HEK293 (cell line): ENCODE measurements at regions not wholly inside any gene's neighbourhood (a gene's known extent, or its start where the extent isn't known, plus 50 kb on each side); places are given as distances from the start of the nearest gene placed in this dataset.

ENCODE experiments used
- CTCF ChIA-PET: fragments of 350-600 bp; formaldehyde crosslinking; extraction: SDS; loops from one replicate; lab custom pipeline; 2021; ENCODE audit warnings: antibody characterized with exemption; lab: Yijun Ruan, JAX
- POLR2A ChIA-PET: fragments of 300-600 bp; formaldehyde crosslinking; extraction: SDS; loops from one replicate; lab custom pipeline; 2020; ENCODE audit warnings: antibody characterized with exemption, inconsistent platforms; lab: Yijun Ruan, JAX
- H3K27ac ChIP-seq: fragments of 200-500 bp; sonication (Bioruptor generic); 2 replicates; pipeline ENCODE4 v1.5.1; 2014; ENCODE audit warnings: low read depth, low read length, control low read depth, inconsistent platforms; ENCODE audit errors: extremely low read depth
- H3K36me3 ChIP-seq, 2 experiments: fragments of 200-500 bp in 1 of 2; sonication (Bioruptor generic) in 1 of 2; 1 replicate in 1 of 2; 2 replicates in 1 of 2; pipeline ENCODE4 v1.5.1; 2014 to 2017; ENCODE audit warnings: inconsistent platforms in 2 of 2, low read length in 2 of 2; ENCODE audit not compliant: control insufficient read depth in 2 of 2, insufficient read depth in 1 of 2
- H3K4me1 ChIP-seq: fragments of 200-500 bp; sonication (Bioruptor generic); 2 replicates; pipeline ENCODE4 v1.5.1; 2014; ENCODE audit warnings: mild to moderate bottlenecking, low read length, inconsistent platforms; ENCODE audit not compliant: control insufficient read depth, insufficient read depth
- H3K4me3 ChIP-seq: 2 replicates; pipeline ENCODE4 v1.5.1; 2011; ENCODE audit warnings: low read depth, mild to moderate bottlenecking, control low read depth, low read length, moderate library complexity
- H3K9me3 ChIP-seq: fragments of 200-500 bp; sonication (Bioruptor generic); 2 replicates; pipeline ENCODE4 v1.5.1; 2014; ENCODE audit warnings: low read depth, low read length, inconsistent platforms; ENCODE audit not compliant: control insufficient read depth, insufficient read depth
- GLI4 ChIP-seq: fragments of 450-650 bp; formaldehyde crosslinking; IDR thresholded peaks from 2 replicates; pipeline ENCODE4 v1.5.1; 2016; ENCODE audit warnings: missing biosample characterization, missing genetic modification characterization
- KLF16 ChIP-seq: fragments of 450-650 bp; formaldehyde crosslinking; IDR thresholded peaks from 2 replicates; pipeline ENCODE4 v1.5.1; 2017; ENCODE audit warnings: missing biosample characterization, missing genetic modification characterization
- PRDM1 ChIP-seq: fragments of 450-650 bp; formaldehyde crosslinking; IDR thresholded peaks from 2 replicates; pipeline ENCODE4; 2016; ENCODE audit warnings: missing biosample characterization, missing genetic modification characterization
- WT1 ChIP-seq: fragments of 450-650 bp; formaldehyde crosslinking; IDR thresholded peaks from 2 replicates; pipeline ENCODE4 v1.5.1; 2016; ENCODE audit warnings: missing biosample characterization, missing genetic modification characterization
- ZNF114 ChIP-seq: fragments of 450-650 bp; formaldehyde crosslinking; IDR thresholded peaks from 2 replicates; pipeline ENCODE4 v1.5.0; 2017; ENCODE audit warnings: missing biosample characterization, missing genetic modification characterization
- ZNF155 ChIP-seq: fragments of 450-650 bp; formaldehyde crosslinking; IDR thresholded peaks from 2 replicates; pipeline ENCODE4 v1.5.1; 2016; ENCODE audit warnings: missing biosample characterization, missing genetic modification characterization
- ZNF2 ChIP-seq: fragments of 450-650 bp; formaldehyde crosslinking; IDR thresholded peaks from 2 replicates; pipeline ENCODE4 v1.5.1; 2016; ENCODE audit warnings: missing biosample characterization, missing genetic modification characterization
- ZNF24 ChIP-seq: fragments of 450-650 bp; formaldehyde crosslinking; IDR thresholded peaks from 2 replicates; pipeline ENCODE4 v1.5.1; 2016; ENCODE audit warnings: missing biosample characterization, missing genetic modification characterization
- ZNF292 ChIP-seq: fragments of 450-650 bp; formaldehyde crosslinking; IDR thresholded peaks from 2 replicates; pipeline ENCODE4 v1.5.1; 2016; ENCODE audit warnings: low read depth, missing biosample characterization, missing genetic modification characterization, borderline replicate concordance
- ZNF302 ChIP-seq: fragments of 450-650 bp; formaldehyde crosslinking; IDR thresholded peaks from 2 replicates; pipeline ENCODE4 v1.5.1; 2016; ENCODE audit warnings: missing biosample characterization, missing genetic modification characterization, low read depth
- ZNF324 ChIP-seq: fragments of 450-650 bp; formaldehyde crosslinking; IDR thresholded peaks from 2 replicates; pipeline ENCODE4 v1.5.1; 2016; ENCODE audit warnings: missing biosample characterization, missing genetic modification characterization
- ZNF404 ChIP-seq: fragments of 450-650 bp; formaldehyde crosslinking; IDR thresholded peaks from 2 replicates; pipeline ENCODE4 v1.5.1; 2017; ENCODE audit warnings: missing biosample characterization, missing genetic modification characterization
- ZNF423 ChIP-seq: fragments of 450-650 bp; formaldehyde crosslinking; IDR thresholded peaks from 2 replicates; pipeline ENCODE4 v1.5.1; 2016; ENCODE audit warnings: missing biosample characterization, missing genetic modification characterization
- ZNF501 ChIP-seq: fragments of 450-650 bp; formaldehyde crosslinking; IDR thresholded peaks from 2 replicates; pipeline ENCODE4 v1.5.1; 2016; ENCODE audit warnings: missing biosample characterization, missing genetic modification characterization
- ZNF510 ChIP-seq: fragments of 450-650 bp; formaldehyde crosslinking; IDR thresholded peaks from 2 replicates; pipeline ENCODE4 v1.5.1; 2018; ENCODE audit warnings: mild to moderate bottlenecking, missing genetic modification characterization, missing biosample characterization; ENCODE audit not compliant: insufficient replicate concordance
- ZNF548 ChIP-seq: fragments of 450-650 bp; formaldehyde crosslinking; IDR thresholded peaks from 2 replicates; pipeline ENCODE4 v1.5.1; 2016; ENCODE audit warnings: missing biosample characterization, missing genetic modification characterization
- ZNF555 ChIP-seq: fragments of 450-650 bp; formaldehyde crosslinking; conservative IDR thresholded peaks from 2 replicates; pipeline ENCODE4 v1.5.1; 2017; ENCODE audit warnings: missing biosample characterization, mild to moderate bottlenecking, missing genetic modification characterization, inconsistent platforms
- ZNF600 ChIP-seq: fragments of 450-650 bp; formaldehyde crosslinking; IDR thresholded peaks from 2 replicates; pipeline ENCODE4 v1.5.1; 2016; ENCODE audit warnings: missing biosample characterization, missing genetic modification characterization
- ZNF660 ChIP-seq: fragments of 450-650 bp; IDR thresholded peaks from 2 replicates; pipeline ENCODE4 v1.5.1; 2018; ENCODE audit warnings: missing biosample characterization, mild to moderate bottlenecking, missing genetic modification characterization
- ZNF677 ChIP-seq: fragments of 450-650 bp; IDR thresholded peaks from 2 replicates; pipeline ENCODE4 v1.5.0; 2018; ENCODE audit warnings: missing biosample characterization, mild to moderate bottlenecking, missing genetic modification characterization, moderate library complexity
- ZNF777 ChIP-seq: fragments of 450-650 bp; formaldehyde crosslinking; IDR thresholded peaks from 2 replicates; pipeline ENCODE4 v1.5.1; 2017; ENCODE audit warnings: missing biosample characterization, missing genetic modification characterization, borderline replicate concordance
- ZNF792 ChIP-seq: fragments of 450-650 bp; formaldehyde crosslinking; IDR thresholded peaks from 2 replicates; pipeline ENCODE4 v1.5.1; 2016; ENCODE audit warnings: missing biosample characterization, missing genetic modification characterization
- TF ChIP-seq, protein P1 (sequence below): fragments of 450-650 bp; formaldehyde crosslinking; IDR thresholded peaks from 2 replicates; pipeline ENCODE4 v1.5.1; 2016; ENCODE audit warnings: missing biosample characterization, missing genetic modification characterization, low read depth
- TF ChIP-seq, protein P2 (sequence below): fragments of 450-650 bp; IDR thresholded peaks from 2 replicates; pipeline ENCODE4 v1.5.1; 2018; ENCODE audit warnings: missing biosample characterization, missing genetic modification characterization
- TF ChIP-seq, protein P3 (sequence below): fragments of 450-650 bp; formaldehyde crosslinking; IDR thresholded peaks from 2 replicates; pipeline ENCODE4 v1.5.1; 2016; ENCODE audit warnings: missing biosample characterization, missing genetic modification characterization
- TF ChIP-seq, protein P4 (sequence below): fragments of 450-650 bp; formaldehyde crosslinking; IDR thresholded peaks from 2 replicates; pipeline ENCODE4 v1.5.1; 2016; ENCODE audit warnings: missing biosample characterization, missing genetic modification characterization

DNA sequence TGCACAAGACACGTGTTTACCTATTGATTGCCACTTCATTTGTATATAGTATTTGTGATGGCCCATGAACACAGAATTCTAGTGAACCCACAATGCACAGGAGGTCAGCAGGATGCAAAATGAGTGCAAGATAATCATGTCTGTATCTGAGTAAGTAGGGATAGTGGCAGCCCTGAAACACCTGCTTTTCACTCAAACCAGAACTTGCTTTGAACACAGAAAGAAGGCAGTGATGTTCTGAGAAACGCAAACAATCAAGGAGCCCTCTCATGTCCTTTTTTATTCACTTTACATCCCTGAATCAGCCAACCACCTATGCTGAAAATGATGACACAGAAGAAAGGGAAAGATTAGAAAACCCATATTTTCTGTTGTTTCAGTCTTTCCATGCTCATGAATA is 170.4 kb upstream of the AVPR1A start:
- TF ChIP-seq ZNF777 (tag by site-specific recombination), result no peak
- no peak for TF ChIP-seq KLF16
- TF ChIP-seq ZNF404, result no peak
- TF ChIP-seq ZNF677 (tag by site-specific recombination), result no peak
- TF ChIP-seq ZNF792 (tag by site-specific recombination), result no peak
- no peak for TF ChIP-seq ZNF510 (tag by site-specific recombination)
- no peak for TF ChIP-seq GLI4 (tag by site-specific recombination)
- TF ChIP-seq ZNF2 (tag by site-specific recombination), result no peak
- TF ChIP-seq ZNF155 (tag by site-specific recombination), result no peak
- no peak for TF ChIP-seq ZNF324 (tag by site-specific recombination)
- no peaks in the 10 kb centered on the region for H3K36me3 ChIP-seq
- H3K27ac ChIP-seq, result no peak overlapping the region
- ChIA-PET POLR2A (no interaction called here), CTCF (no interaction called here)
- no peak overlapping the region for H3K4me3 ChIP-seq
- no peaks in the 10 kb centered on the region; the same call in 1 of the 2 replicates for H3K4me1 ChIP-seq
- no peaks in the 10 kb centered on the region for H3K9me3 ChIP-seq

DNA sequence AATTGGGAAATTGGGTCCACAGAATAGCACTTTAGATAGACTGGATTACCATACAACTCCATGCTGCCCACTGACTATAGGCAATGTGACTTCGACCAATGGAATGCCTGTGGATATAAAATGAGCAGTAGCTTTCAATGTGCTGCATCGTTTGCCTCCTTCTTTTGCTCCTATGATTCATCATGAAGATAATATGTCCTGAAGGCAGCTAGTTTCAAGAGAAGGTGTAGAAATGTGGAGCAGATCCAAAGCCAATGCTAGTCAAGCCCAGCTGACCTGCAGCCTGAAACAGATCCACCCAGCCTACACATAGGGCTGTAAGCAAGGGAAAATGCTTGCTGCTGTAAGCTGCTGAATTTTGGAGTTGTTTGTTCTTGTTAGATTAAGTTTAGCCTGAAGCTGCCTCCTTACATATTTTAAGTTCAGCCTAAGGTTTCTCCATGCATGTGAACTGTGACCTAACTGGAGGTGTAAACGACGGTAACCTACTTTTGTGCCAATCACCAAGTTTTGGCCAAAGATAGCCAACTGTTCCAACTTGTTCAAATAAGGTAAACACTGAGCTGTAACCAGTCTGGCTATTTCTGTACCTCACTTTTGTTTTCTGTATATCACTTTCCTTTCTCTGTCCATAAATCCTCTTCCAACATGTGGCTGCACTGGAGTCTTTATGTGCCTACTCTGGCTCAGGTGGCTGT is 169.1 kb upstream of the AVPR1A start:
- POLR2A ChIA-PET, result no interaction called here
- no peak for TF ChIP-seq ZNF555 (tag by site-specific recombination)
- TF ChIP-seq, all 188 proteins: peak for 0
- H3K9me3 ChIP-seq, result no peaks in the 10 kb centered on the region
- CTCF ChIA-PET, result interaction anchor here (0.6 kb wide), 2 partner anchors 98 to 483 kb away, joined by 3 to 4 read pairs; no protein-coding TSS in a partner anchor
- H3K36me3 ChIP-seq, result no peaks in the 10 kb centered on the region
- H3K27ac ChIP-seq, result no peak overlapping the region
- H3K4me1 ChIP-seq, result no peaks in the 10 kb centered on the region; the same call in 1 of the 2 replicates
- H3K4me3 ChIP-seq, result no peak overlapping the region

DNA sequence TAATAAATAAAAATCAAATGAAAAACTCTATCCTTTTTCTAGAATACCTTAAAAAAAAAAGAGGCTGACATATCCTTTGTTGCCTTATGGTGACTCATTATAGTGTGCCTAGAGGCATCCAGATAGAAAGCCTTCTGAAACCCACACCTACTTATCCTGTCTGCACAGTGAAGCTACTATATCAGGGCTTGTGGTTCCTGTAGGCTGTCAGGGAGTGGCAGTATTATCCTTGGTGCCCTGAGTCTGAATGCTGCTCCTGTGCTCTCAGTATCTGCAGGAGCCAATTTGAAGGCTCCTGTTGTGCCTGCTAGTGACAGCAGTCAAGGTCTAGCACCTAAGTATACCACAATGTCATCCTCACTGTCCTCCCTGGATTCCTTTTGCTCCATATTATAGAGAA is 168.4 kb upstream of the AVPR1A start:
- Histone ChIP-seq H3K27ac (no peak overlapping the region), H3K9me3 (no peaks in the 10 kb centered on the region), H3K4me3 (no peak overlapping the region), H3K36me3 (no peaks in the 10 kb centered on the region), H3K4me1 (no peaks in the 10 kb centered on the region; the same call in 1 of the 2 replicates)
- CTCF ChIA-PET, result interaction anchor here (0.6 to 1.2 kb wide), 3 partner anchors 39 to 484 kb away, joined by 3 to 4 read pairs (median 4); no protein-coding TSS in a partner anchor
- POLR2A ChIA-PET, result no interaction called here
- no peak for TF ChIP-seq ZNF548
- TF ChIP-seq WT1 (tag by site-specific recombination), result no peak
- TF ChIP-seq ZNF292 (tag by site-specific recombination), result no peak
- TF ChIP-seq ZNF114 (tag by site-specific recombination), result no peak
- 0 out of 2 replicates have a peak, but pooled peaks have one; percentile 15 for TF ChIP-seq ZNF660 (tag by site-specific recombination)
- TF ChIP-seq, protein P1, sequence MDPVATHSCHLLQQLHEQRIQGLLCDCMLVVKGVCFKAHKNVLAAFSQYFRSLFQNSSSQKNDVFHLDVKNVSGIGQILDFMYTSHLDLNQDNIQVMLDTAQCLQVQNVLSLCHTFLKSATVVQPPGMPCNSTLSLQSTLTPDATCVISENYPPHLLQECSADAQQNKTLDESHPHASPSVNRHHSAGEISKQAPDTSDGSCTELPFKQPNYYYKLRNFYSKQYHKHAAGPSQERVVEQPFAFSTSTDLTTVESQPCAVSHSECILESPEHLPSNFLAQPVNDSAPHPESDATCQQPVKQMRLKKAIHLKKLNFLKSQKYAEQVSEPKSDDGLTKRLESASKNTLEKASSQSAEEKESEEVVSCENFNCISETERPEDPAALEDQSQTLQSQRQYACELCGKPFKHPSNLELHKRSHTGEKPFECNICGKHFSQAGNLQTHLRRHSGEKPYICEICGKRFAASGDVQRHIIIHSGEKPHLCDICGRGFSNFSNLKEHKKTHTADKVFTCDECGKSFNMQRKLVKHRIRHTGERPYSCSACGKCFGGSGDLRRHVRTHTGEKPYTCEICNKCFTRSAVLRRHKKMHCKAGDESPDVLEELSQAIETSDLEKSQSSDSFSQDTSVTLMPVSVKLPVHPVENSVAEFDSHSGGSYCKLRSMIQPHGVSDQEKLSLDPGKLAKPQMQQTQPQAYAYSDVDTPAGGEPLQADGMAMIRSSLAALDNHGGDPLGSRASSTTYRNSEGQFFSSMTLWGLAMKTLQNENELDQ, result no peak
- TF ChIP-seq, protein P2, sequence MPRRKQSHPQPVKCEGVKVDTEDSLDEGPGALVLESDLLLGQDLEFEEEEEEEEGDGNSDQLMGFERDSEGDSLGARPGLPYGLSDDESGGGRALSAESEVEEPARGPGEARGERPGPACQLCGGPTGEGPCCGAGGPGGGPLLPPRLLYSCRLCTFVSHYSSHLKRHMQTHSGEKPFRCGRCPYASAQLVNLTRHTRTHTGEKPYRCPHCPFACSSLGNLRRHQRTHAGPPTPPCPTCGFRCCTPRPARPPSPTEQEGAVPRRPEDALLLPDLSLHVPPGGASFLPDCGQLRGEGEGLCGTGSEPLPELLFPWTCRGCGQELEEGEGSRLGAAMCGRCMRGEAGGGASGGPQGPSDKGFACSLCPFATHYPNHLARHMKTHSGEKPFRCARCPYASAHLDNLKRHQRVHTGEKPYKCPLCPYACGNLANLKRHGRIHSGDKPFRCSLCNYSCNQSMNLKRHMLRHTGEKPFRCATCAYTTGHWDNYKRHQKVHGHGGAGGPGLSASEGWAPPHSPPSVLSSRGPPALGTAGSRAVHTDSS, result no peak
- TF ChIP-seq, protein P3, sequence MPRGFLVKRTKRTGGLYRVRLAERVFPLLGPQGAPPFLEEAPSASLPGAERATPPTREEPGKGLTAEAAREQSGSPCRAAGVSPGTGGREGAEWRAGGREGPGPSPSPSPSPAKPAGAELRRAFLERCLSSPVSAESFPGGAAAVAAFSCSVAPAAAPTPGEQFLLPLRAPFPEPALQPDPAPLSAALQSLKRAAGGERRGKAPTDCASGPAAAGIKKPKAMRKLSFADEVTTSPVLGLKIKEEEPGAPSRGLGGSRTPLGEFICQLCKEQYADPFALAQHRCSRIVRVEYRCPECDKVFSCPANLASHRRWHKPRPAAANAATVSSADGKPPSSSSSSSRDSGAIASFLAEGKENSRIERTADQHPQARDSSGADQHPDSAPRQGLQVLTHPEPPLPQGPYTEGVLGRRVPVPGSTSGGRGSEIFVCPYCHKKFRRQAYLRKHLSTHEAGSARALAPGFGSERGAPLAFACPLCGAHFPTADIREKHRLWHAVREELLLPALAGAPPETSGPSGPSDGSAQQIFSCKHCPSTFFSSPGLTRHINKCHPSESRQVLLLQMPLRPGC (tag by site-specific recombination), result no peak
- TF ChIP-seq, protein P4, sequence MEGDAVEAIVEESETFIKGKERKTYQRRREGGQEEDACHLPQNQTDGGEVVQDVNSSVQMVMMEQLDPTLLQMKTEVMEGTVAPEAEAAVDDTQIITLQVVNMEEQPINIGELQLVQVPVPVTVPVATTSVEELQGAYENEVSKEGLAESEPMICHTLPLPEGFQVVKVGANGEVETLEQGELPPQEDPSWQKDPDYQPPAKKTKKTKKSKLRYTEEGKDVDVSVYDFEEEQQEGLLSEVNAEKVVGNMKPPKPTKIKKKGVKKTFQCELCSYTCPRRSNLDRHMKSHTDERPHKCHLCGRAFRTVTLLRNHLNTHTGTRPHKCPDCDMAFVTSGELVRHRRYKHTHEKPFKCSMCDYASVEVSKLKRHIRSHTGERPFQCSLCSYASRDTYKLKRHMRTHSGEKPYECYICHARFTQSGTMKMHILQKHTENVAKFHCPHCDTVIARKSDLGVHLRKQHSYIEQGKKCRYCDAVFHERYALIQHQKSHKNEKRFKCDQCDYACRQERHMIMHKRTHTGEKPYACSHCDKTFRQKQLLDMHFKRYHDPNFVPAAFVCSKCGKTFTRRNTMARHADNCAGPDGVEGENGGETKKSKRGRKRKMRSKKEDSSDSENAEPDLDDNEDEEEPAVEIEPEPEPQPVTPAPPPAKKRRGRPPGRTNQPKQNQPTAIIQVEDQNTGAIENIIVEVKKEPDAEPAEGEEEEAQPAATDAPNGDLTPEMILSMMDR (tag by site-specific recombination), result peak; percentile 31; the same call in 1 of the 2 replicates
- no peak for TF ChIP-seq ZNF600
- TF ChIP-seq ZNF24 (tag by site-specific recombination), result no peak
- TF ChIP-seq ZNF423, result no peak
- TF ChIP-seq PRDM1 (tag by site-specific recombination), result no peak
- TF ChIP-seq ZNF302 (tag by site-specific recombination), result no peak
- TF ChIP-seq ZNF501 (tag by site-specific recombination), result no peak
